Progenitor cell of endocrine pancreas (in vitro differentiated cells): ENCODE measurements at regions not wholly inside any gene's neighbourhood (a gene's known extent, or its start where the extent isn't known, plus 50 kb on each side); places are given as distances from the start of the nearest gene placed in this dataset.

Source experiments
- DNase-seq: peaks from one replicate; pipeline ENCODE4 v3.0.0; 2021; ENCODE audit warnings: low spot score; ENCODE audit not compliant: unreplicated experiment
- H3K27ac Mint-ChIP-seq: 2 replicates; pipeline ENCODE4 v1.8.0; 2021; ENCODE audit warnings: mild to moderate bottlenecking, moderate library complexity, mixed read lengths
- H3K27me3 Mint-ChIP-seq: 2 replicates; pipeline ENCODE4 v1.8.0; 2021; ENCODE audit warnings: mixed read lengths
- H3K36me3 Mint-ChIP-seq: 2 replicates; pipeline ENCODE4 v1.8.0; 2022; ENCODE audit warnings: mixed read lengths; ENCODE audit not compliant: insufficient read depth
- H3K4me1 Mint-ChIP-seq: 2 replicates; pipeline ENCODE4 v1.8.0; 2021; ENCODE audit warnings: low read depth, mixed read lengths
- H3K4me3 Mint-ChIP-seq: 2 replicates; pipeline ENCODE4 v1.8.0; 2021; ENCODE audit warnings: low read depth, mild to moderate bottlenecking, moderate library complexity, mixed read lengths
- H3K9me3 Mint-ChIP-seq: 2 replicates; pipeline ENCODE4 v1.8.0; 2021; ENCODE audit warnings: low read depth, mixed read lengths
- CTCF ChIP-seq: fragments of 200-600 bp; sonication (generic); IDR thresholded peaks from one replicate; pipeline ENCODE4 v1.5.0; 2021; ENCODE audit warnings: antibody characterized with exemption, mild to moderate bottlenecking; ENCODE audit not compliant: unreplicated experiment

- Mint-ChIP-seq H3K4me1 (peaks cover 3% of the 10 kb centered on the region), H3K4me3 (no peak overlapping the region), H3K9me3 (no peaks in the 10 kb centered on the region), H3K27me3 (peaks cover 3% of the 10 kb centered on the region), H3K27ac (no peak overlapping the region), H3K36me3 (no peaks in the 10 kb centered on the region)
- no peak for DNase-seq
- no peak for TF ChIP-seq CTCF
Measured at GRCh38 chr17:55829995-55830612, 79.3 kb downstream of the PCTP start.

DNA sequence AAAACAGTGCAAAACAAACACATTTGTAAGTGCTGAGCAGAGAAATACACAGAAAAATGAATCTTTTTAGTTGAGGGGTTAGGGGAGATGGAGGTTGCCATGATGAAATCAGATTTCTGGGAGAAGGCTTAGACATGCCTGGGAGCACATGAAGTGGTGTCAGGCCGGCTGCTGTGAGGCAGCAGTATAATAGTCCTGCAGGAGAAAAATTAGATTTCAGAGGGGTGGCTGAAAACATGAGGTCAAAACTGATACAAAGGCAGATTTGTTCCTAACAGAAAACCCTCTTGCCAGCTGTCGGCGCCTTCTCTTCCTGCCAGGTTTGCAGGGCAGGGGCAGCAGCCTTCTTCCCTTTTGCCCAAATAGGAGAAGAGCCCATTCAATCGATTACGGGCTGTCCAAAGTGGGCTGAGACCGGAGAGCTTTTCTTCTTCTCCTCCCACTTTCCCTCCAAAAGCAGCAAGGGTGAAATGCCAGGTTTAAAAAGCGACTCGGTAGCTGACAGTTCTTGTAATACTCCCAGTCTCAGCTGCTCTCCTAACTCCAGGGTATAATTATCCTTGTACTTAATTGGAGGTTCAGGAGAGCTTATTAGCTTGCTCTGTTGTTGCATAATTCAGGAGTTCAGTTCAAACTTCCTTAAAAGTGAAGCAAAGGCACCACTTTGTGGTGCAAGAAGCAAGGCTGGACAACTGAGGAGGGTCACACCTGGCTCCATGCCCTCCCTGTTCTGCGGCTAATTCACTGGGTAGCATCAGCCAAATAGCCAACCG is 80.0 kb downstream of the PCTP start:
- TF ChIP-seq CTCF = no peak

DNA sequence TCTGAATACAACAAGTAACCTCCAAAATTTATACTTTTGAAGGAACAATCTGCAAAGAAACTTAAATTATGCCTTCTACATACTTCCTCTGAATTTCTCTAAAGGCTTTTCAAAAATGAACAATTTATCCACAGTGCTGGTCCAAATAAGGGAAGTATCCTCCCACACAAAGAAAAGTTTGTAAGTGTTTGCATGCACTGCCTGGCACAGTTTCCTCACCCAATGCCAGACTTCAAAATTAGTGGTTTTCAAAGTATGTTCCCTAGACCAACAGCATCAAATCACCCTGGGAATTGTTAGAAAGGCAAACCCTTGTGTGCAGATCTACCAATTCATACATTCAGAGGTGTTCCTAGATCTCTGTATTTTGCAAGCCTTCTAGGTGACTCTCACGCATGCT is 82.5 kb downstream of the PCTP start:
- Mint-ChIP-seq H3K27me3 (peaks cover 7% of the 10 kb centered on the region), H3K9me3 (no peaks in the 10 kb centered on the region)
- TF ChIP-seq CTCF = no peak

More for the DNA sequence above, 80.0 kb downstream of the PCTP start:
- DNase-seq = no peak
- Mint-ChIP-seq H3K4me1 (peaks cover 3% of the 10 kb centered on the region), H3K4me3 (no peak overlapping the region), H3K36me3 (no peaks in the 10 kb centered on the region), H3K27ac (no peak overlapping the region), H3K9me3 (no peaks in the 10 kb centered on the region), H3K27me3 (peaks cover 3% of the 10 kb centered on the region)

DNA sequence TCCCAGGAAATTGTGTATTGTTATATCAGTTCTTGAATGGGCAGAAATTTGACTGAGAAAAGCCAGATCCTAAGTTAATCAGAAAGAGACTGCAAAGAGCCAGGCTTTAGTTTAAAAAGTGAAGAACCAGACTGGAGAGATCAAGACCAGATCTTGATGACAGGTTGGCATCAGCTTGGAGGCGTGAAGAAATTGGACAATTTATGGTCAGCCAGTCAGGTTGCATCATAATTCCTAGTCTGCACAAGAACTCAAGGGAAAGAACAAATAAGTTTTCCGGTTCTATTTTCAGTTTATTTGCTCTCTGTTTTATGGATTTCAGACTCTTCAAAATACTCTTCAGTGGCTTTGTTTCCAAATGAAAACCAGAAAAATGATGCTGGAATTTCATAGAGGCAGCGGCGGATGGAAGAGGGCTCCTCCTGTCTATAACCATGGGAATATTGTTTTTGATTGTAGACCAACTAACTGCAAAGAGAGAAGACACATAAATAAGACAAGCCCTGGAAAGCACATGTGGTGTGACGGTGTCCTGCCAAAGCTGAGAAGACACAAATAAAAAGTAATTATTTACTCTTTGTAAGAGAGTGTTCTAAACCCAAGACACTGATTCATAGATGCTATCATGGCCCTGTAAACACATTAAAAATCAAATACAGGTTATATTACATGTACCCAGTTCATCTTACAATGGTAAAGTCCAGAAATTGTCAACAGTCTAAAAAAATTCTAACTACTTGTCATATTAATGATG is 91.7 kb downstream of the PCTP start:
- no peaks in the 10 kb centered on the region for H3K9me3 Mint-ChIP-seq
- no peaks in the 10 kb centered on the region for H3K36me3 Mint-ChIP-seq
- no peak for TF ChIP-seq CTCF
- DNase-seq = no peak
- peaks cover 45% of the 10 kb centered on the region for H3K27me3 Mint-ChIP-seq
- no peak overlapping the region for H3K4me3 Mint-ChIP-seq
- no peaks in the 10 kb centered on the region for H3K4me1 Mint-ChIP-seq
- H3K27ac Mint-ChIP-seq = no peak overlapping the region

More for the DNA sequence above, 82.5 kb downstream of the PCTP start:
- Mint-ChIP-seq H3K4me1 (peaks cover 3% of the 10 kb centered on the region), H3K27ac (no peak overlapping the region), H3K36me3 (no peaks in the 10 kb centered on the region), H3K4me3 (no peak overlapping the region)
- DNase-seq = no peak

DNA sequence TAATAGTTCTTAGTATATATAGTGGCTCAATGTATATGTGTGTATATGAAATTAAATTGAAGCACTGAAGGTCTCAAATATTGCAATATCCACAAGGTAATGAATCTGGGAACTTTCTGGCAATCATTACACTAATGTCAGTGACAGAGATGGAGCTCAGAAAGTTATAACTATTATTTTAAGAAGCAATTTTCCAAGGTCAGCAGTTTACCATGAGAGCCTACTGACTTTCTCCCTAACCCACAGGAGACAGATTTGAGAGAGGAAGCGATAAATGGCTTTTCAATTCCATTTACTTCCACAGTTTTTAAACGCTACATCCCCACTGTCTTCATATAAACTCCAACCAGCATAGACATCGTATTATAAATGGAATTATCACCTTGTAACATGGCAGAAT is 92.9 kb downstream of the PCTP start:
- no peaks in the 10 kb centered on the region for H3K36me3 Mint-ChIP-seq
- DNase-seq = no peak
- H3K4me3 Mint-ChIP-seq = no peak overlapping the region
- H3K9me3 Mint-ChIP-seq = no peaks in the 10 kb centered on the region
- no peak overlapping the region for H3K27ac Mint-ChIP-seq
- H3K4me1 Mint-ChIP-seq = no peaks in the 10 kb centered on the region
- TF ChIP-seq CTCF = no peak
- peaks cover 44% of the 10 kb centered on the region for H3K27me3 Mint-ChIP-seq
